ENCODE measurements at regions not wholly inside any gene's neighbourhood (a gene's known extent, or its start where the extent isn't known, plus 50 kb on each side); places are given as distances from the start of the nearest gene placed in this dataset.
"Not testable (repeated sequence)": the region's sequence is repeated elsewhere in the genome, so short reads cannot be mapped to it uniquely, and the experiment has no call there.

GRCh38 chr11:67795746-67796145 is 121.3 kb upstream of the ALDH3B2 start:
- TF ChIP-seq CTCF (IDR thresholded peaks at IDR 0.05; ENCODE audit: low read depth, low read length): no peak
- H3K36me3 ChIP-seq: no peaks in the 10 kb centered on the region
- no peaks in the 10 kb centered on the region for H3K9me3 ChIP-seq
- no peaks in the 10 kb centered on the region for H3K27me3 ChIP-seq
- H3K4me1 ChIP-seq: peaks cover 3% of the 10 kb centered on the region
- no peak overlapping the region for H3K4me3 ChIP-seq (ENCODE audit: low read depth, low read length)
- DNase-seq: no peak

- not testable (repeated sequence) for H3K36me3 ChIP-seq; H3K4me3 ChIP-seq (ENCODE audit: low read depth, low read length); H3K4me1 ChIP-seq; H3K9me3 ChIP-seq; H3K27me3 ChIP-seq; DNase-seq
Measured at GRCh38 chr11:67793750-67794149, 119.3 kb upstream of the ALDH3B2 start.

- not testable (repeated sequence) for H3K9me3 ChIP-seq; H3K4me1 ChIP-seq; H3K4me3 ChIP-seq (ENCODE audit: low read depth, low read length); H3K27me3 ChIP-seq; H3K36me3 ChIP-seq
- peak; percentile 53 for TF ChIP-seq CTCF (IDR thresholded peaks at IDR 0.05; ENCODE audit: low read depth, low read length)
- DNase-seq: peak; percentile 41
Measured at GRCh38 chr11:67792273-67792990, 118.0 kb upstream of the ALDH3B2 start.

- not testable (repeated sequence) for H3K4me1 ChIP-seq; H3K4me3 ChIP-seq (ENCODE audit: low read depth, low read length); H3K9me3 ChIP-seq; H3K27me3 ChIP-seq; H3K36me3 ChIP-seq
- peak; percentile 31 for DNase-seq
Measured at GRCh38 chr11:67791598-67792170, 117.3 kb upstream of the ALDH3B2 start.

GRCh38 chr11:67788341-67788695 is 113.9 kb upstream of the ALDH3B2 start:
- not testable (repeated sequence) for DNase-seq; H3K9me3 ChIP-seq; H3K4me1 ChIP-seq; H3K36me3 ChIP-seq; H3K4me3 ChIP-seq (ENCODE audit: low read depth, low read length); H3K27me3 ChIP-seq

GRCh38 chr11:67787681-67788340 is 113.4 kb upstream of the ALDH3B2 start:
- DNase-seq; H3K36me3 ChIP-seq; H3K4me3 ChIP-seq (ENCODE audit: low read depth, low read length); H3K9me3 ChIP-seq; H3K4me1 ChIP-seq; H3K27me3 ChIP-seq: not testable (repeated sequence)

GRCh38 chr11:67781967-67782366 is 107.5 kb upstream of the ALDH3B2 start:
- DNase-seq; H3K4me1 ChIP-seq; H3K36me3 ChIP-seq; H3K4me3 ChIP-seq (ENCODE audit: low read depth, low read length); H3K9me3 ChIP-seq; H3K27me3 ChIP-seq: not testable (repeated sequence)

GRCh38 chr11:67781506-67781905 is 107.1 kb upstream of the ALDH3B2 start:
- H3K4me3 ChIP-seq (ENCODE audit: low read depth, low read length); H3K27me3 ChIP-seq; H3K36me3 ChIP-seq; DNase-seq; H3K4me1 ChIP-seq; H3K9me3 ChIP-seq: not testable (repeated sequence)

GRCh38 chr11:67780056-67780455 is 105.6 kb upstream of the ALDH3B2 start:
- no peak for DNase-seq
- no peaks in the 10 kb centered on the region for H3K4me1 ChIP-seq
- TF ChIP-seq CTCF (IDR thresholded peaks at IDR 0.05; ENCODE audit: low read depth, low read length): no peak
- no peaks in the 10 kb centered on the region for H3K36me3 ChIP-seq
- no peaks in the 10 kb centered on the region for H3K9me3 ChIP-seq
- H3K27me3 ChIP-seq: no peaks in the 10 kb centered on the region
- no peak overlapping the region for H3K4me3 ChIP-seq (ENCODE audit: low read depth, low read length)

GRCh38 chr11:67779189-67779875 is 104.9 kb upstream of the ALDH3B2 start:
- not testable (repeated sequence) for DNase-seq; H3K4me1 ChIP-seq; H3K27me3 ChIP-seq; H3K4me3 ChIP-seq (ENCODE audit: low read depth, low read length); H3K36me3 ChIP-seq; H3K9me3 ChIP-seq

Data from BE2C (cell line).